Tibial nerve (tissue), 4 donors: ENCODE measurements at regions not wholly inside any gene's neighbourhood (a gene's known extent, or its start where the extent isn't known, plus 50 kb on each side); places are given as distances from the start of the nearest gene placed in this dataset.
"Not testable (repeated sequence)": the region's sequence is repeated elsewhere in the genome, so short reads cannot be mapped to it uniquely, and the experiment has no call there.

Experiments
- CTCF ChIP-seq, 5 experiments: fragments of 200-600 bp in 3 of 5; fragments of 450-650 bp in 2 of 5; sonication (generic) in 3 of 5; IDR thresholded peaks; one replicate each; pipeline ENCODE4 v1.5.1; 2016 to 2019; ENCODE audit warnings: antibody characterized with exemption in 5 of 5, mild to moderate bottlenecking in 3 of 5, moderate library complexity in 2 of 5
- EP300 ChIP-seq, 2 donors: sonication (generic); formaldehyde crosslinking; IDR thresholded peaks; one replicate each; pipeline ENCODE4 v1.6.1; 2017; ENCODE audit warnings: antibody characterized with exemption in 2 of 2, mild to moderate bottlenecking in 1 of 2

GRCh38 chr3:74985028-74985904 lies 370.8 kb upstream of the CNTN3 start:
- TF ChIP-seq EP300, CTCF (IDR thresholded peaks at IDR 0.05): not testable (repeated sequence)
